HCT116 (cell line): ENCODE measurements at regions not wholly inside any gene's neighbourhood (a gene's known extent, or its start where the extent isn't known, plus 50 kb on each side); places are given as distances from the start of the nearest gene placed in this dataset.

Experiments used
- ATAC-seq: fragments of 200-7000 bp; cut with Tn5 transposase; 2 replicates; pipeline ENCODE4 v1.9.1; 2020; ENCODE audit warnings: mild to moderate bottlenecking, moderate library complexity
- BruUV-seq: library from RNA; stranded (reverse); fragments of 400-500 nt; replicated peaks from 2 replicates; lab custom pipeline; 2021; lab: Mats Ljungman, UMichigan
- CTCF ChIA-PET: fragments of 300-600 bp; sonication (Branson Sonifier 250); formaldehyde crosslinking; loops from one replicate; lab custom pipeline; 2021; ENCODE audit warnings: antibody characterized with exemption; lab: Charles Lee
- POLR2A ChIA-PET: fragments of 300-600, 350-600 bp; sonication (Branson Sonifier 250); formaldehyde crosslinking; loops from one replicate; lab custom pipeline; 2021; ENCODE audit warnings: antibody characterized with exemption; lab: Charles Lee
- RAD21 ChIA-PET, 2 experiments: fragments of 300-600 bp; sonication (Branson Sonifier 250); formaldehyde crosslinking; loops; one replicate each; lab custom pipeline; 2023; ENCODE audit warnings: low total read pairs in 2 of 2; ENCODE audit not compliant: uncharacterized antibody in 2 of 2, unreplicated experiment in 2 of 2, low non-redundant PET in 1 of 2; lab: Charles Lee
- DNase-seq: peaks from one replicate; pipeline ENCODE4 v3.0.0-alpha.2; 2010; ENCODE audit warnings: low read depth, low spot score
- H2AFZ ChIP-seq: fragments of 200-600 bp; shearing (Covaris generic), sonication (generic); 2 replicates; pipeline ENCODE4 v1.6.1; 2017; ENCODE audit warnings: low read depth, mixed run types, mixed read lengths, antibody characterized with exemption, low read length; ENCODE audit not compliant: poor library complexity, severe bottlenecking
- H3K27ac ChIP-seq: 2 replicates; pipeline ENCODE4 v1.5.1; 2012; ENCODE audit warnings: low read depth, low read length
- H3K27me3 ChIP-seq: fragments of 200-600 bp; sonication (generic); 2 replicates; pipeline ENCODE4 v1.6.1; 2016; ENCODE audit warnings: mixed run types, low read length, mixed read lengths; ENCODE audit not compliant: insufficient read depth
- H3K36me3 ChIP-seq, 2 experiments: fragments of 200-500 bp in 1 of 2; fragments of 200-600 bp in 1 of 2; sonication (Bioruptor generic) in 1 of 2; sonication (generic) in 1 of 2; 2 replicates each; pipeline versions ENCODE4 v1.5.1 to v1.6.1; 2014 to 2016; ENCODE audit warnings: low read length in 2 of 2, inconsistent platforms in 1 of 2, mixed read lengths in 1 of 2, mixed run types in 1 of 2; ENCODE audit not compliant: insufficient read depth in 2 of 2, control insufficient read depth in 1 of 2
- H3K4me1 ChIP-seq, 2 experiments: fragments of 200-600 bp in 1 of 2; sonication (generic) in 1 of 2; 2 replicates each; pipeline versions ENCODE4 v1.5.1 to v1.6.1; 2012 to 2017; ENCODE audit warnings: low read length in 2 of 2, inconsistent platforms in 1 of 2, mild to moderate bottlenecking in 1 of 2, mixed read lengths in 1 of 2, mixed run types in 1 of 2, moderate library complexity in 1 of 2; ENCODE audit not compliant: insufficient read depth in 2 of 2, control insufficient read depth in 1 of 2
- H3K4me2 ChIP-seq: fragments of 200-600 bp; sonication (generic); 2 replicates; pipeline ENCODE4 v1.6.1; 2017; ENCODE audit warnings: mixed run types, low read length, mixed read lengths
- H3K4me3 ChIP-seq, 2 experiments: fragments of 200-600 bp in 1 of 2; sonication (generic) in 1 of 2; replicated peaks in 1 of 2; 2 replicates each; pipeline ENCODE4 v1.5.1; 2011 to 2016; ENCODE audit warnings: low read length in 2 of 2, control low read depth in 1 of 2, low read depth in 1 of 2, mild to moderate bottlenecking in 1 of 2, mixed read lengths in 1 of 2, mixed run types in 1 of 2
- H3K79me2 ChIP-seq: fragments of 200-600 bp; sonication (generic); 2 replicates; pipeline ENCODE4 v1.6.1; 2017; ENCODE audit warnings: mild to moderate bottlenecking, mixed run types, low read length, moderate library complexity, mixed read lengths; ENCODE audit not compliant: insufficient read depth
- H3K9ac ChIP-seq: fragments of 200-600 bp; sonication (generic); 2 replicates; pipeline ENCODE4 v1.6.1; 2016; ENCODE audit warnings: low read length, mixed read lengths
- H3K9me2 ChIP-seq: fragments of 200-600 bp; sonication (generic), shearing (Covaris generic); 2 replicates; pipeline ENCODE4 v1.6.1; 2017; ENCODE audit warnings: mixed run types, mild to moderate bottlenecking, moderate library complexity; ENCODE audit not compliant: insufficient read depth
- H3K9me3 ChIP-seq, 2 experiments: fragments of 200-500 bp in 1 of 2; fragments of 200-600 bp in 1 of 2; sonication (Bioruptor generic) in 1 of 2; sonication (generic) in 1 of 2; 2 replicates each; pipeline ENCODE4 v1.6.1; 2014 to 2017; ENCODE audit warnings: low read length in 2 of 2, mixed read lengths in 2 of 2, inconsistent platforms in 1 of 2, low read depth in 1 of 2, mild to moderate bottlenecking in 1 of 2, mixed run types in 1 of 2, moderate library complexity in 1 of 2; ENCODE audit not compliant: control insufficient read depth in 1 of 2, insufficient read depth in 1 of 2
- H4K20me1 ChIP-seq: fragments of 200-600 bp; sonication (generic), shearing (Covaris generic); 2 replicates; pipeline ENCODE4 v1.6.1; 2017; ENCODE audit warnings: mixed run types, mild to moderate bottlenecking, moderate library complexity; ENCODE audit not compliant: insufficient read depth
- EGR1 ChIP-seq: IDR thresholded peaks from 2 replicates; pipeline ENCODE4 v1.6.1; 2012; ENCODE audit warnings: low read depth
- MAX ChIP-seq: IDR thresholded peaks from 2 replicates; pipeline ENCODE4 v1.6.1; 2012
- REST ChIP-seq: IDR thresholded peaks from 2 replicates; pipeline ENCODE4 v1.6.1; 2012; ENCODE audit warnings: low read depth
- TCF7L2 ChIP-seq: IDR thresholded peaks from 2 replicates; pipeline ENCODE4 v1.7.0; 2011; ENCODE audit warnings: borderline replicate concordance, inconsistent platforms; ENCODE audit not compliant: insufficient read depth, insufficient read length; ENCODE audit errors: extremely low read depth
- ZBTB33 ChIP-seq: IDR thresholded peaks from 2 replicates; pipeline ENCODE4 v1.6.1; 2011; ENCODE audit warnings: mild to moderate bottlenecking, low read length, moderate library complexity; ENCODE audit not compliant: insufficient replicate concordance; ENCODE audit errors: extremely low read depth
- ZFX ChIP-seq: fragments of 450-650 bp; IDR thresholded peaks from 2 replicates; pipeline ENCODE4 v1.6.1; 2017
- intact Hi-C: fragments of 100-400 bp; cut with micrococcal nuclease; formaldehyde crosslinking; loops from 2 replicates; pipeline ENCODE4 v1.10.0; 2022

GRCh38 chr18:39772155-39772919, 2182.7 kb upstream of the PIK3C3 start:
- no peak for DNase-seq
- no peak for ATAC-seq
- Histone ChIP-seq H4K20me1 (no peaks in the 10 kb centered on the region), H3K9me2 (no peaks in the 10 kb centered on the region), H3K4me1 (no peaks in the 10 kb centered on the region), H3K4me2 (no peak overlapping the region), H2AFZ (no peak overlapping the region), H3K9ac (no peak overlapping the region), H3K4me3 (no peak overlapping the region), H3K27me3 (no peaks in the 10 kb centered on the region), H3K27ac (no peak overlapping the region), H3K9me3 (peaks cover 0 to 4% of the 10 kb centered on the region in 2 experiments; a peak in 1 of 4 replicates), H3K36me3 (no peaks in the 10 kb centered on the region), H3K79me2 (peaks cover 53% of the 10 kb centered on the region)
- ChIA-PET CTCF (no interaction called here), POLR2A (no interaction called here), RAD21 (no interaction called here)
- intact Hi-C loops, result no loop called here
- TF ChIP-seq TCF7L2 (no peak), EGR1 (no peak), ZBTB33 (no peak), ZFX (no peak), MAX (no peak)
- BruUV-seq, result no TSS peak

- TF ChIP-seq REST (no peak), EGR1 (no peak)
- no TSS peak for BruUV-seq
- Histone ChIP-seq H3K36me3 (no peaks in the 10 kb centered on the region), H3K9me3 (peaks cover 0 to 4% of the 10 kb centered on the region in 2 experiments; a peak in 1 of 4 replicates), H3K4me3 (no peak overlapping the region), H3K79me2 (peaks cover 62% of the 10 kb centered on the region), H3K4me2 (no peak overlapping the region), H3K27me3 (no peaks in the 10 kb centered on the region), H3K9me2 (no peaks in the 10 kb centered on the region), H2AFZ (no peak overlapping the region), H3K27ac (no peak overlapping the region), H3K4me1 (no peaks in the 10 kb centered on the region), H3K9ac (no peak overlapping the region), H4K20me1 (no peaks in the 10 kb centered on the region)
- ChIA-PET POLR2A (no interaction called here), CTCF (no interaction called here), RAD21 (no interaction called here)
- no peak for ATAC-seq
- no peak for DNase-seq
- intact Hi-C loops, result no loop called here
Observed at GRCh38 chr18:39770399-39770798, 2184.6 kb upstream of the PIK3C3 start.
